GM19468 (cell line): ENCODE measurements at regions not wholly inside any gene's neighbourhood (a gene's known extent, or its start where the extent isn't known, plus 50 kb on each side); places are given as distances from the start of the nearest gene placed in this dataset.

ENCODE experiments used
- ATAC-seq: cut with Tn5 transposase; IDR thresholded peaks from one replicate; pipeline ENCODE4 v1.9.1; 2021; ENCODE audit warnings: mild to moderate bottlenecking, moderate library complexity, moderate number of reproducible peaks; ENCODE audit not compliant: unreplicated experiment; ENCODE audit errors: extremely low read depth

DNA sequence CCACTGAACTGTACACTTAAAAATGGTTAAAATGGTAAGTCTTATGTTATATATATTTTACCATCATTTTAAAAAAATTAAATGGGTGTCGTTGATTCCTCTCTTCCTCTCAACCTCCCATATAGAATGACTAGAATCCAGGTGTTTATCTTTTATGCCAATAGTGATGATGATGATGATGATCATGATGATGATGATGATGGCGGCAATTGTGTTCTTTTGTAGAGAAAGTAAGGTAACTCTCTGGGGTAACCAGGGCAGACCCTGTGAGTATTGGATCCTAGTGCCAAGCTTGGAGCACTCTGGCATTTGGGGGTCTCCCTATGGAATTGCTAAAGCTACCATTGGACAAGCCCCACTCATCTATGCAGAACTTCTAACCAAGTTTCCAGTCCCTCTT lies 113.6 kb downstream of the GLI2 start:
- ATAC-seq = no peak

DNA sequence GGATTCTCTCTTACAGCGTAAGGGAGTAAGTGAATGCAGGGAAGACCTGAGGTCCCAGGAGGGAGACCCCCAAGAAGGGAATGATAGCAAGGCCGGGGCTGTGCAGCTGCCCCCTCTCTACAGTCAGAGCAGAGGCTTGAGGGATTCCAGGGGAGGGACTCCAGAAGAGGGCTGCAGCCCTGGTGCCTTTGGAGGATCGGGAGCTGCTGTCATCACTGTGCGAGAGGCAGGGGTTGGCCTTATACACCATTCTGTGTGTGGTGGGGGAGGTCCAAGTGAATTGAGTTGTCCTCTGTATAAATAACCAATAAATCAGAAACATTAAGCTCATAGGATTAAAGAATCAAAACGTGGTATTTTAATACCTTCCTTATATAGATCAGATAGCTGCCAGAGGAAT lies 114.9 kb downstream of the GLI2 start:
- no peak for ATAC-seq

DNA sequence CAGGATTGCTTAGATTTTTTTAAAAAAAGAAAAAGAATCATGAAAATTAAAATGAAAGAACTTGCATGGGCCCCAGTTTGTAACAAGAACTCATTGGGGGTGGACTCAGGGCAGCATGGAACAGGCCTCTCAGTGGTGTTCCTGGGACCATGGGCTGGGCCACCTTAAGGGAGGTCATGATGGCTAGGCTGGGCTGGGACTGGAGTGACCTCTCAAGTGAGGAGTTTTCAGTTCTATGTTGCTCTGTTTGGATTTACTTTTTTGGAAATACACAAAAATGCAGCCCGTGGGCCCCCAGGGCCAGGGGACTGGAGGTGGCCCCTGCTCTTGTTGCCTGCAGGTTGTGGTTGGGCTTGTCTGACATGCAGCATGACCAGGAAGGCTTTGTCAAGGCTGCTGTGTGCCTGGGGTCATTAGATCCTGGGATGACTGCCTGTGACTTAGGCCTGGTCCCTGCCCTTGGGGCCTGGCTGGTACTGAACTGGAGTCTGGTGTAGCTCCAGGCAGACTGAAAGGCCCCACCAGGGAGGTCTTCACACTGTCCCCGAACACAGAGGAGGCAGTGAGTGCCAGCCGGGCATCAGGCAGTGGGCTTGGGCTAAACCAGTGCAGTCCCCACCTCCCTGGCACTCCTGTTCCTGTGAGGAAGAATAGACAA lies 115.6 kb downstream of the GLI2 start:
- ATAC-seq = no peak

DNA sequence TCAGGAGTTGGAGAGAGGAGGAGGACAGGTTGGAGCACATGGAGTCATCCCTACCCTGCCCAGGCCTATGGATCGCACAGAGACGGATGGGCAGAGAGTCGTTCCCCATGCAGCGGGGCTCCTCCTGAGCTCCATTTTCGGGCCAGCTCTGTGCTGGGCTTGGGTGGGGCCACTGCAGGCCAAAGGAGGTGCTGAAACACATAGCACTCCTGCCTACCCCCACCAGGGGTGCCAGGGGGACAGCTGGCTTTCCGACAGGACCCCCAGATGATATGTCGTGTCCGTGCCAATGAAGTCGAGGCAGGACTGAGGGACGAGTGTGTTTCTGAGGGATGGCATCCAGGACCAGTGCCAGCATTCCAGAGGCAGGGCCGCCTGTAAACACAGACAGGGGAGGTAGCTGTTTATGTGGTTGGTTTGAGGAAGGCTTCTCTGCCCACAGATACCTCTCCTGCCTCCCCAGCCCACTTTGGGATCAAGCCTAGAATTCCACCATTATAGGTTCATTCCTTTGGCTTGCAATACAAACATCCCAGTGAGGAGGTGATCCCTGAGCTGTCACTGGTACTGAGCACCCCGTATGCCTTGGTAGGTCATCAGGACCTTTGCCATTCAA lies 116.6 kb downstream of the GLI2 start:
- ATAC-seq = no peak

DNA sequence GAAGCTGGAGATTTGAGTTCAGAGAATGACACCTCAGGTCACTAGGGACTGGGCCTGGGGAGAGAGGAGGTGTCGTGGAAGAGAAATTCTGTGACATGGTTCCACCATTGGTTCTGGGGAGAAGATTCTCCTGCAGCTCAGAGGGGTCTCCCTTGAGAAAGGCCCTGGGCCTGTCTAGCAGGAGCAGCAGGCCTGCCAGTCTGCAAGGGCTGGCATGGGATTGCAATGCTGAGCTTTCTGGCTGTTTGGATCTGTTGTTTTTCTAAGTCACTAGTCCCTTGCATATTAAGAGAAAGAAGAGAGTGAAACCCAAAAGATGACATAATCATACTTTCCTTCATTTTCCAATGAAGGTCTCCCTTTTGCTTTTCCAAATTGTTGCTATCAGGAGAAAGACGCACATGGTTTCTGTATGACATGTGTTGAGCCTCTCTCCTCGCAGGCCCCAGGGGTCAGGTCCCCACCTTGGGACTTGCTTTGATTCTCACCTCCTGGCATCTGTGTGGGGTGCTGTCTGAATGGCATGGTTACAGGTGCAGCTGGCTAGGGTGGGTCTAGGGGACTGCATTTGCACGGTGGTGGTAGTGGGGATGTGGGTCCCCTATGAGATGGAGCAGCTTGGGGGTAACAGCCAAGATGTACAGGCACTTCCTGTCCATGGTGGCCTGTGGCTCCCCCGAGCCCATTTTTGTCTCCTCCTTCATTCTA lies 117.8 kb downstream of the GLI2 start:
- ATAC-seq = no peak

DNA sequence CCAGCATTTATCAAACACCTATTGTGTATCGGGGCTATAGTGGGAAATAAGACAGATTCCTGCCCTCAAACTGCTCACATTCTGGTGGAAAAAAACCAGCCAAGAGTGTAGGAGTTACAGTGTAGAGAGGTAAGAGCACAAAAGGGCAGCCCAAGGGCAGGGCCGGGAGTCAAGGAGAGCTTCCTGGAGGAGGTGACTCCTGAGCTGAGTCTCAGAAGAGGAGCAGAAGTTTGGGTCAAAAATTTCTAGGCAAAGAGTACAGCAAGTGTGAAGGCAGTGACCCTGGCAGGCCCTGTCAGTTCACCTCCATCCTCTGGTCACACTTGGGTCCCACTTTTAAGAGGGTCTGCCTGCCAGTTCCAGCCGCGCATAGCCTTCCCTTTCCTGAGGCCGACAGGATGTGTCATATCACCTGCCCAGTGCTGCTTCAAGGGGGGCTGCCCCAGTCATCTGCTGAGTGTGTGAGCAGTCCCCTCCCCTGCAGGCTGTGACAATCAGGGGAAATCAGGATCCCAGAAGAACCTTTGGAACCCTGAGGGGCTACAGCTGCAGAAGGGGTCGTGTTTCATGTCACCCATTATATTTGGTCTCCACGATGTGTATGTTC lies 118.4 kb downstream of the GLI2 start:
- no peak for ATAC-seq

DNA sequence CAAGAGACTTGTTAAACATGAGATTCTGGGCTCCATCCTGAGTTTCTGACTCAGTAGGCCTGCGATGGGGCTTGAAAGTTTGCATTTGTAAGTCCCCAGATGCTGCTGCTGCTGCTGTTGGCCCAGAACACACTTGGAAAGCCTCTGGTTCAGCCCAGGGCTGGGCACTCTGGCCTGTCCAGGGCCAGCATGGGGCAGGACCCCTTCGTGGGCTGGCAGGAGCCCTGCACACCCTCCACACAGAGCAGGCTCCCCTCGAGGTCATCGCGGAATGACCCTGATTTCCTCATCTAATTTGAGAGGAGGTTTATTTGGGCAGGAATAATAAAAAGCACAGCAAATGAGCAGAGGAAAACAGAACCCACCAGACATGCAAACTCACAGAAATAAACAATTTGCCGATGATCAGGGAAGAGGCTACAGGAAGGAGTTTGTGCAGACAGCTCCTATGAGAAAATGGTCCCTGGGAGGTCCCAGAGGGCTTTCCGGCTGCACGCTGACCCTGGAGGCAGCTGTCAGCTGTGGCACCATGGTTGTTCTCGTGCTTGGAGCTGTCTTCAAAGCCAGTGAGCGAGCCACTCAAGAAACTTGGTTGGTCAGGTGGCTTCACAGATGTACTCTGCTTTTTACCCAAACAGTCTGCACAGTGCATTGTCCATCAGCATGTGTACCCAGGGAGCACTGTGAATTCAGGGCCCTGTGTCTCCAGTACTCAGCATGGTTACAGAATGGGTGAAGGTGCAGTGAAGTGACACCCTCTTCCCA lies 119.3 kb downstream of the GLI2 start:
- ATAC-seq = no peak

DNA sequence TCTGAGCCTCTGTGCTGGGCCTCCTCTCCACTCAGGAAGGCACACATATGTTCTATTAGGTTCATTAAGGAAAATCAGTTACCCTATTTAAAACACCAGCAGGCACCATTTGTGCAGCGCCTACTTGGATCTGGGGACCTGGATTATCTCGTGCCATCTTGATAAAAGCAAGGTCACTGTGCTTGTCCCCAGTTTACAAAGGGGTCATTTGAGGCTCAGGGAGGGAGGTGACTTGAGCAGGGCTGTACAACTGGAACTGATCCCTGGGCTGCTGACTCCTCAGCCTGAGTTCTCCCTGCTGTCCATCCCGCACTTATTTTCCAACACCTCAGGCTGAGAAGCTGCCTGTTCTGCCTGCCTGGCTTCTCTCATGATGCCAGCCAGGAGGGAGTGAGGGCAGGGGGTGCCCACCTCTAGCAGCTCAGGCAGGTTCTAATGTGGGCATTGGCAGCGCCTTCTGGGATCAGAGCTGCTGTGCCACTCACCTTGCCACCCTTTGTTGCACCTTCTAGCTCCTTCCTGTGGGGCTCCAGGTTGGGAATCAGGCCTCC lies 120.3 kb downstream of the GLI2 start:
- ATAC-seq = no peak

DNA sequence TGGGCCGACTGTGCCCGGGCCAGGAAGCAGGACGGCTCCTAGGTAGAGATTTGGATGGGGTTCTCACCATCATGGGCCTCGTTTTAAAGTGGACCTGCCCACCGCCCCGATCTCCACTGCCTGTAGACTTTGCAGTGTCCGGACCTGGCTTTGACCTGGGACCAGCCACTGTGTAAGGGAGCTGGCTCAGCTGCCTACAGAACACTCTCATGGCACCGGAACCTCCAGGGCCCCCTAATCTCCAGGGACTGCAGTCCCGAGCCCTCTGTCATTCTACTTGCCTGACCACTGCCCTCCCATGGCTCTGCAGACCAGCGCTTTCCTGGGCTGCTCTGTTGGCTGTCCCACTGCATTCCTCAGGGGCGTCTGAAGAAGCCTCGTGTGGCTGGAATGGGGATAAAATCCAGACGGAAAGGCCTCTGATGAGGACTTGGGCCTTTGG lies 120.8 kb downstream of the GLI2 start:
- no peak for ATAC-seq

DNA sequence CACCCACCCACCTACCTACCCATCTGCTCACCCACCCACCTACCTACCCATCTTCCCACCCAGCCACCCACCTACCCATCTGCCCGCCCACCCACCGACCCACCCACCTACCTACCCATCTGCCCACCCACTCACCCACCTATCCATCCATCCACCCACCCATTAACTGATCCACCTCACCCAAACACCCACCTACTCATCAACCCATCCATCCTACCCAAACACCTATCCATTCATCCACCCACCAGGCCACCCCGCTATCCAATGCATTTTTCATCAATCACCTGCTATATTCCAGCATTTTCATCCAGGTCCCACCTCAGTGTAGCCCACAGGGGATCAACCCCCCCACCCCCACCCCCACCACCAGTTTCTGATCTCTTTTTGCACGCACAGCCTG lies 121.8 kb downstream of the GLI2 start:
- ATAC-seq = no peak

DNA sequence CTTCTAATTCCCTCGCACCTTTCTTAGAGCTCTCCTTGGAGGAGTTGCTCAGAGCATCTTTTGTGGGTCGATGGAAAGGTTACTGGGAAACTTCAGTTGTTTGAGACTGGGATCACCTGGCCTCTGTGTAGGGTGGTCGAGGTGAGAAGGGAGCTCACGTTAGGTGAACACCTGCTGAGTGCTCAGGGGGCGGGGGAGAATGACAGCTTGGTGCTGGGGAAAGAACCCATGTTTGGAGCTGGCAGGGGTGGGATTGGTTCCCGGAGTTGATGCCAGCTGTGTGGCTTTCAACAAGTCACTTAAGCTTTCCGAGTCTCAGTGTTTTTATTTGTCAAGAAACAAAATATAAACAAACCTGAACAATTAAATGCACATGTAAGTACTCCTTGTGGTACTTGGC lies 122.3 kb downstream of the GLI2 start:
- no peak for ATAC-seq

DNA sequence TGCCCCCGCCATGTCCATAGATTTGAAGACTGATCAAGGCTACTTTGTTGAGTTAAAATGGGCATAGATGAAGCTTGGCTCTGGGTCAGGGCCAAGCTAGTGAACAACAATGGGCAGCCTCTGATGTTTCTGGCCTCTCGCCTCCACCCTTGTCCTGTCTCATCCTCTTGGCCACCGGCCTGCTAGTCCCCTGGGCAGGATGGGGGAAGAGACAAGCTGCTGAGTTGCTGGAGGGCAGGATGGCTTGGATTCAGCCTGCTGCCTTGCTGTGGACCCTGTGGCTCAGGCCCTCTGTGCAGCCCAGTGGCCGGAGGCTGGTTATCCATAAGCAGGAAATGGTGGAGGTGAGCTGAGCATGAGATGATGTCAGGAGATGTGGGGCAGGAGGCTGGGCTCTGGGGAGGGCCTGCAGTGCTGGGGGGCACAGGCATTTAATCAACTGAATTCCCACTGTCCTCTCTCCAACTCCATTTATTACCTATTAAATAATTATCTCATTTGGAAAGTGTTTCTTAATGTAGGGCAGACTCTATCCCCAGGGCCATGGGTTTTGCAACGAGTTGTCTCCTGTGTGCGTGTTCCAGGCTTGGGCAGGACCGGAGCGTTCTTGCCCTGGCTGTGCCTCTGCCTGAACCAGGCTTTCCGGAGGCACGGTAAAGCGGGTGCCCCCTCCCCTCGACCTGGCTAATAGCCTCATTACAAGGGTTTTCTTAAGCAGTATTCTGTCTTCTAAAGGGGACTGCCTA lies 122.9 kb downstream of the GLI2 start:
- no peak for ATAC-seq

DNA sequence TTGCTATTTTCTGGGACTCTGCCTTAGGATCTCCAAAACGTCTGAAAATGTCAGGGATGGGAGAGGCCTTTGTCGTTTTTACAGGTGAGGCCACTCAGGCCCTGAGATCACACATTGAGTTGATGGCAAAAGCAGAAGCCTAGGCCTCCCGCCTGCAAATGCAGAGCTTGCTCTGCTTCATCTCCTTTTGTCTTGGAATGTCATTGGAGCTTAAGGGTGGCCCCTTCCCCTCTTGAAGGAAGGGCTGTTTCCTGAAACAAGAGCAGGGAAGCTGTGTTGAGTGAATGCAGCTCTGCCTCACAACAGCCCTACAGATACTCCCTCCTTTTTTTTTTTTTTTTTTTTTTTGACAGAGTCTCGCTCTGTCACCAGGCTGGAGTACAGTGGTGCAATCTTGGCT lies 123.5 kb downstream of the GLI2 start:
- no peak for ATAC-seq

DNA sequence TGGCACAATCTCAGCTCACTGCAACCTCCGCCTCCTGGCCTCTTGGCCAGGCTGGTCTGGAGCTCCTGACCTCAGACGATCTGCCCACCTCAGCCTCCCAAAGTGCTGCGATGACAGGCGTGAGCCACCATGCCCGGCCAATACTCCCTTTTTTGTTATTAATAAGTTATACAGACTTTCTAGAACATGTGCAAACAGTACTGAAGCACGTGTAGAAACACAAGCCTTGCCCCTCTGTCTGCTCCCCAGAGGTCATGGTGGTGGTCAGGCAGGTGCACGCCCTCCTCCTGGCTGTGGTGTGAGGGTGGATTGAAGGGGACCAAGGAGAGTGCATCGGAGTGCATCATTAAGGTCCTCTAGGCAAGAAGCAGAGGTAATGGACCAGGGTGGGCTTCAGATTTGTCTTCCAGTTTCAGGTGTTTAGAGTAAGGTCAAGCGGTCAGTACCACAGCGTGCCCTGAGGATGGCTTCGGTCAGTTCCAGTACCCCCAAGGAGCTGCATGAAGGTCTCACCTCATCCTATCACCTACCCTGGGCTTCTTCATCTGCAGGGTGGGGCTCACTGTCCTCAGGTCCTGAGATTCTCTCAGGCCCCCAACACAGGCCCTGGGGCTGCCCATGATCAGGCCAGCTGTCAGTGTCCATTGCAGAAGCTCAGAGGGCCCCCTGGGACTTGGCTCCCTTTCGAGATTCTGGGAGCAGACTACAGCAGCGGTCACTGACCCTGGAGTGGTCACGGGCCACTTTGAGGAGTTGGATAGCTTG lies 124.3 kb downstream of the GLI2 start:
- ATAC-seq = no peak

DNA sequence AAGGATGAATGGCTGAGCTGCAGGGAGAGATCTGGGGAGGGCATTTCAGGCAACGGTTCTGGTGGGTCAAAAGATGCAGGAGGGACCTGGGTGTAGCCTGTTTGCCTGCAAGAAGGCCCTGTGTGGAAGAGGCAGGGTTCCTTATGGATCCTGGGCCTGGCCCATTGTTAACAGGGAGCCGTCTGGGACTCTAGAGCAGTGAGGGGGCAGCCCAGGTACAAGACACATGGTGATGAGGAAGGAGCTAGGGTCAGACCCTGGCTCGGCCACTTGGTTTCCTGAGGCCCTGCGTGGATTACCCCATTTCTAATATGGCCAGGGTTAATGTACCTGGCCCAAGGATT lies 124.9 kb downstream of the GLI2 start:
- ATAC-seq = no peak

DNA sequence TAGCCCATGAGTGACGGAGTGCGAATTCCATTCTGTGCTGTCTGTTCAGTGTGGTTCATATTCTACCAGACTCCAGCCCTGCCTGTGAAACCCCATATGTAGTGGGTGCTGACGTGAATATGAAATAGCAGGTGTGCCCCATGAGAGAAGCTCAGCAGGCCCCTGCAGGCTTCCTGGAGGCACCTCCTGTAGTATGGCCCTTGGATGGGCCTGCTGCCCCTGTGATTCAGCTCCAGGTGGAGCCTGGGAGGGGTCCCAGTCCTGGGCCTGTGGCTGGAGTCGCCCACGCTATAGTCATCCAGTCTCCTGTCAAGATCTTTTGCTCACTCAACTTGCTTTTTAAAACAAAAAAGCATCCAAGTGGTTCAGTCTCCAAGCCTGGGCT lies 125.5 kb downstream of the GLI2 start:
- no peak for ATAC-seq

DNA sequence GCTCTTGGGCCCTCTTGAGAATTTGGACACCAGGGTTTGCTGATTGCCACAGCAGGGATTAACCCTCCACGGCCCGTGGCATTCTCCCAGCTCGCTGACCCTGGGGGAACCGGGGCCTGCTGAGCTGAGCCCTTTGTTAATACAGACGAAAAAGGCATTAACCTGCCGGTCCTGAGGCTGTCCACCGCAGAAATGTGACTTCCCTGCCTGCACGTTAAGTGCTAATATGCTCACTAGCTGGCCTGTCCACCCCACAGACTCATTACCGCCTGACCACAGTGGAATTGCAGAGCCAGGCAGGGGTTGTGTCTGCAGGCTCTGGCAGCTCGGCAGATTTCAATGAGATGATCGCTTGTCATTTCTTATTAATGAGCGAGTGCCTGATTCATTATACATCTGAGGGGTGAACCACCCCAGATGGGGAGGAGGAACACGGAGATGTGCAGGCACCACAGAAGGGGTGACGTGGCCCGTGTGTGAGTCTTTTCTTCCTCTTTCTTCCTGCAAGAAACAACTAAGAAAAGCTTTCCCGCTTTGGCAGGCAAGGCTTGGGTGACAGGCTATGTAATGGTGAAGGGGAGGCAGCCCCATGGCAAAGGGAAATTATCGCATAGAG lies 126.0 kb downstream of the GLI2 start:
- no peak for ATAC-seq

DNA sequence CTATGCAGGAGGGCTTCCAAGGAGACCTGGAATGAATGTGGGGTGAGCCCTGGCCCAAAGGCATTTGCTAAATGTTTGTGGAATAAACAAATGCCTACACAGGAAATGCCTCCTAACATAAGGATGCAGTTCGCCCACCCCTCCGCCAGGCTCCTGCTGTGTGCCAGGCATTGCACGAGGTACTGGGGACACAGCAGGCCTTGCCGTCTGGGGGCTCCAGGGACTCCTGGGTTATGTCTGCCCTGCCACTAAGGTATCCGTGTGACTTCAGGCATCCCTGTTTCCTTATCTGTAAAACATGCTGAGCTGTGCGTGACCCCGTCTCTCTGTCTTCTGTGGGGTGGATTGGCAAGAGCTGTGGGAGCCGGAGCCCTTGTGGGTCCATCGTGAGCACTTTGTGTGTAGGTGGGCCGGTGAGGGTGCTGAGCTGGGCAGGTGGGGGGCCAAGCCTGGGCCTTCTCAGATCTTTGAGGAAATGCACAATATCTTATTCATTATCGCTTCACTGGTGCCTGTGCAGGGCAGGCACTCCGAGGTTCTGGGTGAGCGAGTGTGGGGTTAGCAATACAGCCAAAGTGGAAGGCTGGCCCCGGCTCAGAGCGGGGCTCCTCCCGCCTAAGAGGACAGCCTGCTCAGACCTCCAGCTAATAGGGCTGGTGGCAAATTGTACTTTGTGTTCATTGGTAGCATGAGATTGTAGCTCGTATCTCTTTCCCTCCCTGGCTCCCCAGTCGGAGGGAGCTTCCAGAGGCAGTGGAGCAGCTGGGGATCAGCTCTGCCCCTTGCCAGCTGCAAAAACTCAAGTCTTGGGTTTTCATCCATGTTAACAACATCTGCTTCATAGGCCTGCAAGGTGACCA lies 126.8 kb downstream of the GLI2 start:
- ATAC-seq = no peak
